Stromal cell of bone marrow (primary cell): ENCODE measurements at regions not wholly inside any gene's neighbourhood (a gene's known extent, or its start where the extent isn't known, plus 50 kb on each side); places are given as distances from the start of the nearest gene placed in this dataset.
"Not testable (repeated sequence)": the region's sequence is repeated elsewhere in the genome, so short reads cannot be mapped to it uniquely, and the experiment has no call there.

Source experiments
- DNase-seq: peaks from one replicate; pipeline ENCODE4 v3.0.0-alpha.2; 2012; ENCODE audit warnings: low read depth

DNA sequence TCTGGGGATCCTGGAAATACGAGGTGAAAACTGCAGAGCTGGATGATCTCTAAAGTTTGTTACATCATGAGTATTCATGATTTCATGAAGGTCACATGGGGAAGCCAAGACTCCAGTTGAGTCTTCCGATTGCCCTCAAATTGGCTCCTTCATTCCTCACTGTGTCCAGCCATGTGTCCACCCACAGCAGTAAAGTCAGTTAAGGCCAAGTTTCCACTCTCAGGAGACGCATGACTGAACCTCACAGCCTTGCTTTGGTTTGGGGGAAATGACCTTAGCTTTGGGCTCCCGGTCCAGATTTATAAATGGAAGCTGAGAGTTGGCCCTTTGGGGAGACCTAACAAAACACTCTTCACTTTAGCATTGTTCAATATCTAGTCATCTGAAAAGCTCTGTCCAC lies 289.7 kb upstream of the MCTP2 start:
- peak; percentile 21 for DNase-seq

DNA sequence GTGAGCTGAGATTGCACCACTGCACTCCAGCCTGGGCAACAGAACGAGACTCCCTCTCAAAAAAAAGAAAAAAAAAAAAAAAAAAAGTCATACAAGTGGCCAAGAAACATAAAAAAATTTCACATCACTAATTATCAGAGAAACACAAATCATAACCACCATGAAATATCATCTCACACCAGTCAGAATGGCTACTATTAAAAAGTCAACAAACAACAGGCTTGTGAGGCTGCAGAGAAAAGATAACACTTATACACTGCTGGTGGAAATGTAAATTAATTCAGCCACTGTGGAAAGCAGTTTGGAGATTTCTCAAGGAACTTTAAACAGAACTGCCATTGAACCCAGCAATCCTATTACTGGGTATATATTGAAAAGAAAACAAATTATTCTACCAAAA lies 291.1 kb upstream of the MCTP2 start:
- no peak for DNase-seq

DNA sequence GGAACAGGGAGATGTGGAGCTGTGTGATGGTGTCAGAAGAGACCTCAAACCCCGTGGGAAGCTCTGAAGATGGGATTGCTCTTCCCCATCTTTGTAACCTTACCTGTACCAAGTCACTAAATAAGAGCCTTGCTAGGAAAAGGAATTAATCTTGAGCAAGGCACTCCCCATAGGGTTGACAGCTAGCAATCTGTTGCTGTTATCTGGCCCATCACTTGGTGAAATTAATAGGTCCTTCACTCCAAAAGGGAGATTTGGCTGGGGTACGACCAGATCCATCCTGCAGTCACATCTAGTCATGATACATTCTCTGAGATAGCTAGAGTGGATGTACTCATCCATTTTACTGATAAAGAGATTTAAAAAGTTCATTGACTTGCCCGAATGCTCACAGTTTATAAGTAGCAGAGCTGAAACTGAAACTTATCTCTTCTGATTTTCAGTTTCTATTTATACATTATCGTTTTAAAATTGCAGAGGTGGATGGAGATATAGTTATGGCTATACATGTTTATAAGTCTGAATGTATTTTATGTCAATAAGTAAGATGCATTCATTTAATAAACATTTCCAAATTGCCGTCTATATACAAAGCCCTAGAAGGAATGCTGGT lies 299.1 kb upstream of the MCTP2 start:
- DNase-seq = no peak

DNA sequence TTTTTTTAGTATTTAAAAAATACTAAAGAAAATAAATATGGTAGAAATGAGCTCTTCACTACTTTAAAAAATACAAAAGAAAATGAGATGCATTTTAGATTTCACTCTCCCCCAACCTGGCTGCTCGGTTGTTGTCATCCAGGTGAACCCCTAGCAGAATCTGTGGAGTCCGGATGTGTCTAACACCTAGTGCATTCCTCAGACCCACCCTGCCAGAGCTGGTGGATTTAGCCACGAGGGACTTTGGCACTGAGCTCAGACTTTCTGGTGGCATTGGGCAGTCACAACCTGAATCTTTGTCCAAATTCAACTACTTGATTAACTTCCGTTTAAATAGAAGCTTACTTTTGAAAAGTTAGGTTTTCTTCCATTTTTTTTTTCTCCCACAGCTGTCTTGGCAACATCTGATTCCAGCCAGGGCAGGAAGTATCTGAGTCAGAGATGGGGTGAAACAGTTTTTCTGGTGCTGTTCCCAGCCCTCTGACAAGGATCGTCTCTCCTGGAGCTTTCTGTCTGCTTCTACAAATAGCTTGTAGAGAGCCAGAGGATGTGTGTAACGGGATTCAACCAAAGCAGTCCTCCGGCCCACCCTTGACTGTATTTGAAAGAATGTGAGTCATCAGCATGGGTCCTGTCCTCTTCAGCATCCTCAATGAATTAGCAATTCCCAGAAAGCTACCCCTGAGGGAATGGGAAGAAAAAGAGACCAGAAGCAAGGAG lies 301.8 kb upstream of the MCTP2 start:
- peak; percentile 92 for DNase-seq

DNA sequence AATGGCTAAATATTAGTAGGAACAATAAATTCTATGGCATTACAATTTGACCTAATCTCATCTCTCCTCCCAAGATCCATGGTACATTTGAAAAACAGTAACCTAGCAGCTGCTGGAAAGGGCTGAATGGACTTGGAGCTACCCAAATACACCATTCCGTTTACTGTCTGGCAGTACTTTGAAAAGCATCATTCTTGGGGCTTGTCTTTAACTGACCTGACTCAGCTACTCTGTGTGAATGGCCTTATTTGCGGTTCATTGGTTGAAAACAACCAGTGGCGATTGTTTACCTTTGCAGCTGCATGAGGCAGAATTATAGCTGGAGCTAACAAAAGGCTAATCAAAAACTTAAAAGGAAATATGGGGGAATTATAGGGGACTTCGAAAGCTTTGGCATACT lies 311.2 kb upstream of the MCTP2 start:
- DNase-seq = no peak

GRCh38 chr15:93918801-93919200 lies 312.6 kb upstream of the MCTP2 start:
- DNase-seq = not testable (repeated sequence)

- no peak for DNase-seq
Observed at GRCh38 chr15:93917181-93917580, 314.2 kb upstream of the MCTP2 start.

GRCh38 chr15:93913871-93914270 lies 317.5 kb upstream of the MCTP2 start:
- no peak for DNase-seq

DNA sequence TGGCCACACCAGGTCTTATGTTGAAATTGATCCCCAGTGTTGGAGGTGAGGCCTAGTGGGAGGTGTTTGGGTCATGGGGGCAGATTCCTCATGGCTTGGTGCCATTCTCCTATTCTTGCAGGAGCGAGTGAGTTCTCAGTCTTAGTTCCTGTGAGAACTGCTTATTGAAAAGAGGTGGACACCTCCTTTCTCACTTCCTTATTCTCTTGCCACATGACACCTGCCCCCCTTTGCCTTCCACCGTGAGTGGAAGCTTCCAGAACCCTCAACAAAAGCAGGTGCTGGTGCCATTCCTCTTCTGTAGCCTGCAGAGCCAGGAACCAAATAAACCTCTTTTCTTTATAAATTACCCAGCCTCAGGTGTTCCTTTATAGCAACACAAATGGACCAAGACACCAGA lies 318.1 kb upstream of the MCTP2 start:
- no peak for DNase-seq

GRCh38 chr15:93900476-93901400 lies 330.6 kb upstream of the MCTP2 start:
- no peak for DNase-seq

GRCh38 chr15:93899817-93900216 lies 331.5 kb upstream of the MCTP2 start:
- DNase-seq = no peak

- DNase-seq = no peak
Observed at GRCh38 chr15:93897377-93897776, 334.0 kb upstream of the MCTP2 start.

- no peak for DNase-seq
Observed at GRCh38 chr15:93895976-93896770, 335.2 kb upstream of the MCTP2 start.

GRCh38 chr15:93894438-93895036 lies 336.8 kb upstream of the MCTP2 start:
- DNase-seq = no peak

GRCh38 chr15:93887151-93887550 lies 344.2 kb upstream of the MCTP2 start:
- DNase-seq = no peak

DNA sequence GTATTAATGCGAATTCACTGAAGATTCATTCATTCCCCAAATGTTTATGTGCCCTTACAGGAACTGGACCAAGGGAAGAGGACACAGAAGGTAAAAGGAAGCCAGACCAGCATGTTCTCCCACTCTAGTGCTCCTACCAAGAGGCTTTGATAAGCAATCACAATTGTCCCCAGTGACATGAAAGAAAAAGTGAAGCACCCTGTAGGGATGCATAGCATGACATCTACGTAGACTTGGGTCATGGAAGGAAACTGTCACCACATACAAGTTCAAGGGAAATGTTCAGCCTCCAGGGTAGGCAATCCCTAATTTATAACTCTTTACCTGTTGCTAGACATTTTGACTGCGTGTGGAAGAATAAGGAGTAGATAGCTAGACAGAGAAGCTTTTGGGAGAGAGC lies 348.6 kb upstream of the MCTP2 start:
- DNase-seq = no peak

DNA sequence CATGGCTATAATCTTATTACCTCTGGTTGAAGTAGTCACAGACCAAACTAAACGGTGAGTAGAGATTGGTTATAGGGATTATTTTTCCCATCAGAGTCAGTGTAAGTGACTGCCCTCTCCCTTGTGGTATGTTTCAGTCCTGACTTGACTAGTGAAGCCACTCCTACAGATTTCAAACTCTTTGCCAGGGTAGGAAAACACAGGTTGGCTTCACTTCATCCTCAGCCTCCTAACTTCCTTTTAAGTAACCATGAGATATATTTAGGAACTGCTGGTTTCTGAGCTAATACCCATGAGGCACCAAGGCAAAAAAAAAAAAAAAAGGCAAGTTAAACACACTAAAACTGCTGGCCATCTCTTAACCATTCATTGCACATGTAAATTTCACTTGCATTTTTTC lies 349.2 kb upstream of the MCTP2 start:
- DNase-seq = no peak

GRCh38 chr15:93881310-93881709 lies 350.1 kb upstream of the MCTP2 start:
- DNase-seq = no peak

DNA sequence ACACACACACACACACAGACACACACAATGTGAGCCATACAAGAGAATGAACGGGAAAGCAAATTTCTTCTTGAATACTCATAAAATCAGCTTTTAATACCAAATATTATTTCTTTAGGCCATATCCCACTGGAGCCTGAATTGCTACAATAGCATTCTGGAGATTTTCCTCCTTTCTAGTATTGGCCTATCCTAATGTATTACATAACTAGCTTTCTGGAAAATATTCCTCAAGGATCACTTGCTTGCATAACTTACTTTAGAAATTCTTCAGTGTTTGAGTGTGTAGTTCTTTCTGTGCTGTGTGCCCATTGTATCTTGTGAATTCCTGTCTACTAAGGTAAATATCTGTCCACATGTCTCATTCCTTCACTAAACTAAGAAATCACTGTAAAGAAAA lies 351.0 kb upstream of the MCTP2 start:
- DNase-seq = no peak

- DNase-seq = no peak
Observed at GRCh38 chr15:93870583-93870982, 360.8 kb upstream of the MCTP2 start.

DNA sequence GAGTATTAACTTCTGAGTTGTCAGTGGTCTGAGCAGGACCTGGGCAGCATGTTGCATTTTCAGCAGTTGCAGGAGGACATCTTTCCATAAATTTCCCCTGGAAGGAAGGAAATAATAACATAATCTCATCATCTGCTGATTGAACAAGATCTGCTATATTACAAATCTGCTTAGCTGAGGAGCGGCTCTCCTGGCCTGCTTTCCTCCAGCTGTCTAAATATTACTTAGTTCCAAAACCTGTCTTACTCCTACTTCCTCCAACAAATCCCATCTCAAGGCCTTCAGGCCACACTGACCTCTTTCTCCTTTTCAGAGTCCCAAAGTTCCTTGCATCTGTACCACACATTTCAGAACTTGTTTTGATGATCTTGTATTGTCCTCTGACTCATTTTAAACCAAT lies 364.4 kb upstream of the MCTP2 start:
- DNase-seq = no peak

DNA sequence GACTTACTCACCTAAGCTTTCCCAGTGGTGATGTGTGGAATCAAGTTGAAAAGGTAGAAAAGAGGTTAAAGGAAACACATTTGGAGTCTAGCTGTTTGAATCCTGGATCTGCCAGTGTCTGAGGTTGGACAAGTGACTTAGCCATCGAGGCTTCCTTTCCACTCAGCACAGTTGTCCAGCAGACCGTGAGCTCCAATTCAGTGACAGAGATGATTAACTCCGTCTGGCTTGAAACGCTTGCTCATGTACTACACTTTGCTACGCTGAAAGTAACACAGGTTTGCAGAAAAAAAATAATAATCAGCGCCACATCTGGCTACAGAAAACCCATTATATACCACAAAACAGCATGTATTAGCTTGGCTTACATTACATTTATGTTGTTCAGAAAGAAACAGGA lies 364.9 kb upstream of the MCTP2 start:
- DNase-seq = no peak
